ENCODE measurements at regions not wholly inside any gene's neighbourhood (a gene's known extent, or its start where the extent isn't known, plus 50 kb on each side); places are given as distances from the start of the nearest gene placed in this dataset.
"Not testable (repeated sequence)": the region's sequence is repeated elsewhere in the genome, so short reads cannot be mapped to it uniquely, and the experiment has no call there.

DNA sequence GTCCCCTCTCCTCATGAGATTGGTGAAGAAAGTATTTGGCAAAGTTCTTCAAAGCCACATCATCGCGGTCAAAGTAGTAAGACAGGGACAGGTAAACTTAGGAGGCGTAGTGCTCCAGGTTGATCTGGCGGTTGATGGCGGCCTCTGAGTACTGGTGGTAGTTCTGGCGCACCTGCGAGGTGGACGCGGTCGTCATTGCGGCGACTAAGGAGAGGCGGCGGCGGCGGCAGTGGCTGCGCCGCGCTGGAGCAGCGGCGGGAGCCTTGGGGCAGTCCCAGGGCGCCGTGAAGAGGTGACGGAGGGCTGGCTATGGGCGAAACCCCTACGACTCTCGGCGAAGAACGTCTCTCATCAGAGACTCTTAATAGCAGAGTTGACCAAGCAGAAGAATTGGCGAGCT is 107.2 kb upstream of the UBE2E3 start:
- no peak overlapping the region for H3K27ac ChIP-seq
- TF ChIP-seq, protein P1, sequence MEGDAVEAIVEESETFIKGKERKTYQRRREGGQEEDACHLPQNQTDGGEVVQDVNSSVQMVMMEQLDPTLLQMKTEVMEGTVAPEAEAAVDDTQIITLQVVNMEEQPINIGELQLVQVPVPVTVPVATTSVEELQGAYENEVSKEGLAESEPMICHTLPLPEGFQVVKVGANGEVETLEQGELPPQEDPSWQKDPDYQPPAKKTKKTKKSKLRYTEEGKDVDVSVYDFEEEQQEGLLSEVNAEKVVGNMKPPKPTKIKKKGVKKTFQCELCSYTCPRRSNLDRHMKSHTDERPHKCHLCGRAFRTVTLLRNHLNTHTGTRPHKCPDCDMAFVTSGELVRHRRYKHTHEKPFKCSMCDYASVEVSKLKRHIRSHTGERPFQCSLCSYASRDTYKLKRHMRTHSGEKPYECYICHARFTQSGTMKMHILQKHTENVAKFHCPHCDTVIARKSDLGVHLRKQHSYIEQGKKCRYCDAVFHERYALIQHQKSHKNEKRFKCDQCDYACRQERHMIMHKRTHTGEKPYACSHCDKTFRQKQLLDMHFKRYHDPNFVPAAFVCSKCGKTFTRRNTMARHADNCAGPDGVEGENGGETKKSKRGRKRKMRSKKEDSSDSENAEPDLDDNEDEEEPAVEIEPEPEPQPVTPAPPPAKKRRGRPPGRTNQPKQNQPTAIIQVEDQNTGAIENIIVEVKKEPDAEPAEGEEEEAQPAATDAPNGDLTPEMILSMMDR (IDR thresholded peaks at IDR 0.05) = no peak
- TF ChIP-seq ZFX (IDR thresholded peaks at IDR 0.05; ENCODE audit: borderline replicate concordance) = no peak

DNA sequence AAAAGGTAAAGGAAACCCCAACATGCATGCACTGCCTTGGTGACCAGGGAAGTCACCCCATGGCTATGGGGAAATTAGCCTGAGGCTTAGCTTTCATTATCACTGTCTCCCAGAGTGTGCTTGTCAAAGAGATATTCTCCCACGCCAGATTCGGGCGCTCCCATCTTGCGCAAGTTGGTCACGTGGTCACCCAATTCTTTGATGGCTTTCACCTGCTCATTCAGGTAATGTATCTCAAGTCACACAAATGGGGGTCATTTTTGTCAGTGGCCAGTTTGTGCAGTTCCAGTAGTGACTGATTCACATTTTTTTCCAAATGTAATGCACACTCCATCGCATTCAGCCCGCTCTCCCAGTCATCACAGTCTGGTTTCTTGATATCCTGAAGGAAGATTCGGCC is 107.6 kb upstream of the UBE2E3 start:
- not testable (repeated sequence) for H3K27ac ChIP-seq

DNA sequence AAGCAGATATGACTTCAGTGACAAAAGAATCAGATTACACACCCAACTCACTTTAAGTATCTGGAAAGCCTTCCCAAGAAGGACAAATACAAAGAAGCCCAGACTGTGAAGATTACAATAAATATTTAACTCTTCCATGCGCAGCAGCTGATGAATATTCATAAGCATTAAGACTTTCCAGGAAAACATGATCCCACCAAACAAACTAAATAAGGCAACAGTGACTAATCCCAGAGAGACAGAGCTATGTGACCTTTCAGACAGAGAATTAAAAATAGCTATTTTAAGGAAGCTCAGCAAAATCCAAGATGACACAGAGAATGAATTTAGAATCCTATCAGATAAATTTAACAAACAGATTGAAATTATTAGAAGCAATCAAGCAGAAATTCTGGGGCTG is 108.2 kb upstream of the UBE2E3 start:
- TF ChIP-seq, protein P1 (IDR thresholded peaks at IDR 0.05) = no peak
- no peak for TF ChIP-seq ZFX (IDR thresholded peaks at IDR 0.05; ENCODE audit: borderline replicate concordance)
- no peak overlapping the region for H3K27ac ChIP-seq

DNA sequence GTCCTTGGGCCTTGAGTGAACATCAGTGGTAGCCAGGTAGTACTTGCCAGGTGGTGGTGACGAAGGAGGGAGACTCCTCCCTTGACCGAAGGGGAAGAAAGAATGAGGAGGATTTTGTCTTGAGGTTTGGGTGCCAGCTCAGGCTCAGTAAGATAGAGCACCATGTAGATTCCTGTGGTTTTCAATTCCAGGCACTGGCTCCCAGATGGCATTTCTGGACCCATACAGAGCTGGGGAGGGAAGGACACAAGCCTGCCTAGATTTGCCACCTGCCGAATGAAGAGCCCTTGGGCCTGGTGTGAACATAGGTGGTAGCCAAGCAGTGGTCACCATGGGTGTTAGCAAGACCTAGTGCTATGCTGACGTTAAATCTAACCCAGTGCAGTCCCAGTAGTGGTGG is 108.8 kb upstream of the UBE2E3 start:
- TF ChIP-seq ZFX (IDR thresholded peaks at IDR 0.05; ENCODE audit: borderline replicate concordance) = no peak
- TF ChIP-seq, protein P1 (IDR thresholded peaks at IDR 0.05) = no peak
- H3K27ac ChIP-seq = no peak overlapping the region

DNA sequence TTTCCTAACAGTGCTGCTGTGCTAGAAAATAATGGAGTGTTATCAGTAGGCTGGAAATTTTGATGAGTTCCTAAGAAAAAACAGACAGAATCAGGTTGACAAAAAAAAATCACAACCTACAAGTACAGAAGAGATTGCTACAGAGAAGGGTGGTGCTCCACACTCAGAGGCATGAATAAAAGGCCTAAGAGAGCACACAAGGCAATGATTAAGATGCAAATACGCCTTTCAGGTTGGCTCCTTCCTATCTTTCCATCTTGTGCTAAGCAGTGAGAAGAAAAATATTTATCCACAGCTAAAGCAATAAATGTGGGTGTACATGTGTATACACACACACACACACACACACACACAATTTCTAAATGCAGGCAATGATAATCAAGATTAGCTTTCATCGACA is 130.6 kb upstream of the UBE2E3 start:
- no peak overlapping the region for H3K27ac ChIP-seq
- TF ChIP-seq, protein P1 (IDR thresholded peaks at IDR 0.05) = no peak
- TF ChIP-seq ZFX (IDR thresholded peaks at IDR 0.05; ENCODE audit: borderline replicate concordance) = no peak

DNA sequence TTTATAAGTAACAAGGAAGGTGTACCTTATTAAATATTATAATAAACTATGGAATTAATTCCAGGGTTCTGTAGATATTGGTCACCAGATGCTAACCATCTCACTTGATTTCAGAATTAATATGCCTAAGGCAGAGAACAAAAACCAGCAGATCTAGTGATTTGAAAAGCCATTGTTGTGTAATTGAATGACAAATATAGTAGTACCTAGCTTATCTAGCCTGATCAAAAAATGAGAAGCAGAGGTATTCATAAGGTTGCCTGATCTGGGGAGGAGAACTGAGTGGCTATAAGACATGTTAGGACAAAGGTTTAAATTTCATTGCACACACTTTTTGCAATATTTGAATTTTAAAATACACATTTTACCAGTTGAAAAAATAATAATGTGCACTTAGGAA is 132.0 kb upstream of the UBE2E3 start:
- no peak for TF ChIP-seq ZFX (IDR thresholded peaks at IDR 0.05; ENCODE audit: borderline replicate concordance)
- TF ChIP-seq, protein P1 (IDR thresholded peaks at IDR 0.05) = no peak
- H3K27ac ChIP-seq = no peak overlapping the region

DNA sequence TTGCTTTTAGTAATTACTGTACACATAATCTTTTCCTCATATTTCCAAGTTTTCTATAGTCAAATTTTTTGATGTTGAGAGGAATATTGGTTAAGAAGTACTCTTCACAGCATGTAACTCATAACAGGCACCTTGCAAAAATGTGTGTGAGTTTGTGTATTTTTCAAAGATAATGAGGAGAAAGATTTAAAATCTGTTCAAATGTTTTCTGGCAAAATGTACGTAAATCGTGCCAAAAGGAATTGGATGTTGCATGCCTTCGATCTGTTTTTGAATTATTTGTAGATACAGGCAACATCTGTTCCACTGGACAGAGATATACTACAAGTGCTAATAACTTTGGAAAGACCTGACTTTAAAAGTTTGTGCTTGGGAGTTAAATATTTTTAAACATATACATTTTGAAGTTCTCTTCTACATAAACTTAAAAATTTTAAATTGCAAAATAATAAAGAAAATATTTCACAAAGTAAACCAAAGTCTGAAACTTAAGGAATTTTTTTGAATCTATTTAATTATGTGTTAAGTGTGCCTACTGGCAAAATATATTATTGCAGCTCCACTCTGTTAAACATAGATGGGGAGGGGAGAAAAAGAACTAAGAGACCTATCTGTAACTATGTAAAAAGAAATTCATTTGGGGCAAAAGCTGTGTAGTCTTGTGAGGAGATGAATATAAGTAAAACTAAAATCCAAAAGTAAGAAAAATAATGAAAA is 133.5 kb upstream of the UBE2E3 start:
- no peak for TF ChIP-seq ZFX (IDR thresholded peaks at IDR 0.05; ENCODE audit: borderline replicate concordance)
- TF ChIP-seq, protein P1 (IDR thresholded peaks at IDR 0.05) = peak; percentile 15; the same call in 1 of the 2 replicates
- no peak overlapping the region for H3K27ac ChIP-seq

DNA sequence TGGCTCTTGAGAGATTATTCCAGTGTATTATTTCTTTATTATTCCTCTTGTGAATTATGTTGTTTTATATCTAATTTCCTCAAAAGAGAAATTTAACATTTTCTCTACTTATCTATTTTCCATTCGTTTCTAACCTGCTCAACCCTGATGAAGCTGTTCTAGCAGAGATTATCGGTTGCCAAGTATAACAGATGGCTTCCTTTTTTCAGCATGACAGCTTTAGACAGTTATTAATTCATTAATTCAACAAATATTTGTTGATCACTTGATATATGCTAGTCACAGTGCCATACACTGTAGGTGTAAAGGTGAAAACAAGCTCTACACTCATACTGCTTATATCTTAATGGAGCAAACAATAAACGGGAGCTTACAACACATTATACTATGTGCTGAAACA is 137.9 kb upstream of the UBE2E3 start:
- TF ChIP-seq, protein P1 (IDR thresholded peaks at IDR 0.05) = no peak
- no peak for TF ChIP-seq ZFX (IDR thresholded peaks at IDR 0.05; ENCODE audit: borderline replicate concordance)
- H3K27ac ChIP-seq = no peak overlapping the region

Data from 22Rv1 (cell line).